ENCODE measurements at regions not wholly inside any gene's neighbourhood (a gene's known extent, or its start where the extent isn't known, plus 50 kb on each side); places are given as distances from the start of the nearest gene placed in this dataset.
A peak's percentile ranks its signal among the peaks of the same experiment; 100 is the strongest.
"Not testable (repeated sequence)": the region's sequence is repeated elsewhere in the genome, so short reads cannot be mapped to it uniquely, and the experiment has no call there.

- no peak for DNase-seq (ENCODE audit: low read depth)
- in situ Hi-C loops (cut with HindIII; ENCODE audit: low pct_unique_long_range_greater_than_20kb, low sequenced_read_pairs) = no loop called here
Measured at GRCh38 chr6:9316831-9317230, 881.5 kb upstream of the SLC35B3 start.

GRCh38 chr6:9315966-9316650 is 880.8 kb upstream of the SLC35B3 start:
- in situ Hi-C loops (cut with HindIII; ENCODE audit: low pct_unique_long_range_greater_than_20kb, low sequenced_read_pairs) = no loop called here
- DNase-seq (ENCODE audit: low read depth) = no peak

GRCh38 chr6:9308284-9308683 is 872.9 kb upstream of the SLC35B3 start:
- in situ Hi-C loops (cut with HindIII; ENCODE audit: low pct_unique_long_range_greater_than_20kb, low sequenced_read_pairs) = no loop called here
- no peak for DNase-seq (ENCODE audit: low read depth)

GRCh38 chr6:9307786-9308185 is 872.4 kb upstream of the SLC35B3 start:
- in situ Hi-C loops (cut with HindIII; ENCODE audit: low pct_unique_long_range_greater_than_20kb, low sequenced_read_pairs) = no loop called here
- no peak for DNase-seq (ENCODE audit: low read depth)

GRCh38 chr6:9307187-9307586 is 871.8 kb upstream of the SLC35B3 start:
- in situ Hi-C loops (cut with HindIII; ENCODE audit: low pct_unique_long_range_greater_than_20kb, low sequenced_read_pairs) = no loop called here
- no peak for DNase-seq (ENCODE audit: low read depth)

GRCh38 chr6:9295644-9296043 is 860.3 kb upstream of the SLC35B3 start:
- peak; percentile 5 for DNase-seq (ENCODE audit: low read depth)

GRCh38 chr6:9292975-9293374 is 857.6 kb upstream of the SLC35B3 start:
- DNase-seq (ENCODE audit: low read depth) = no peak
- in situ Hi-C loops (cut with HindIII; ENCODE audit: low pct_unique_long_range_greater_than_20kb, low sequenced_read_pairs) = no loop called here

More at GRCh38 chr6:9295644-9296043, 860.3 kb upstream of the SLC35B3 start:
- in situ Hi-C loops (cut with HindIII; ENCODE audit: low pct_unique_long_range_greater_than_20kb, low sequenced_read_pairs) = no loop called here

GRCh38 chr6:9290342-9290741 is 855.0 kb upstream of the SLC35B3 start:
- in situ Hi-C loops (cut with HindIII; ENCODE audit: low pct_unique_long_range_greater_than_20kb, low sequenced_read_pairs); DNase-seq (ENCODE audit: low read depth): not testable (repeated sequence)

GRCh38 chr6:9272671-9273070 is 837.3 kb upstream of the SLC35B3 start:
- no peak for DNase-seq (ENCODE audit: low read depth)
- in situ Hi-C loops (cut with HindIII; ENCODE audit: low pct_unique_long_range_greater_than_20kb, low sequenced_read_pairs) = no loop called here

- DNase-seq (ENCODE audit: low read depth) = no peak
- in situ Hi-C loops (cut with HindIII; ENCODE audit: low pct_unique_long_range_greater_than_20kb, low sequenced_read_pairs) = no loop called here
Measured at GRCh38 chr6:9266741-9267140, 831.4 kb upstream of the SLC35B3 start.

GRCh38 chr6:9257215-9257614 is 821.9 kb upstream of the SLC35B3 start:
- no peak for DNase-seq (ENCODE audit: low read depth)
- in situ Hi-C loops (cut with HindIII; ENCODE audit: low pct_unique_long_range_greater_than_20kb, low sequenced_read_pairs) = no loop called here

- DNase-seq (ENCODE audit: low read depth) = no peak
- in situ Hi-C loops (cut with HindIII; ENCODE audit: low pct_unique_long_range_greater_than_20kb, low sequenced_read_pairs) = no loop called here
Measured at GRCh38 chr6:9254251-9254650, 818.9 kb upstream of the SLC35B3 start.

GRCh38 chr6:9252799-9253198 is 817.5 kb upstream of the SLC35B3 start:
- no peak for DNase-seq (ENCODE audit: low read depth)

GRCh38 chr6:9250852-9251251 is 815.5 kb upstream of the SLC35B3 start:
- in situ Hi-C loops (cut with HindIII; ENCODE audit: low pct_unique_long_range_greater_than_20kb, low sequenced_read_pairs) = no loop called here
- DNase-seq (ENCODE audit: low read depth) = peak; percentile 74

More at GRCh38 chr6:9252799-9253198, 817.5 kb upstream of the SLC35B3 start:
- in situ Hi-C loops (cut with HindIII; ENCODE audit: low pct_unique_long_range_greater_than_20kb, low sequenced_read_pairs) = no loop called here

GRCh38 chr6:9248133-9248532 is 812.8 kb upstream of the SLC35B3 start:
- in situ Hi-C loops (cut with HindIII; ENCODE audit: low pct_unique_long_range_greater_than_20kb, low sequenced_read_pairs) = no loop called here

GRCh38 chr6:9240861-9241260 is 805.5 kb upstream of the SLC35B3 start:
- in situ Hi-C loops (cut with HindIII; ENCODE audit: low pct_unique_long_range_greater_than_20kb, low sequenced_read_pairs) = no loop called here
- no peak for DNase-seq (ENCODE audit: low read depth)

More at GRCh38 chr6:9248133-9248532, 812.8 kb upstream of the SLC35B3 start:
- no peak for DNase-seq (ENCODE audit: low read depth)

GRCh38 chr6:9236443-9236842 is 801.1 kb upstream of the SLC35B3 start:
- in situ Hi-C loops (cut with HindIII; ENCODE audit: low pct_unique_long_range_greater_than_20kb, low sequenced_read_pairs) = no loop called here

GRCh38 chr6:9233686-9234085 is 798.3 kb upstream of the SLC35B3 start:
- DNase-seq (ENCODE audit: low read depth) = peak; percentile 64
- in situ Hi-C loops (cut with HindIII; ENCODE audit: low pct_unique_long_range_greater_than_20kb, low sequenced_read_pairs) = no loop called here

More at GRCh38 chr6:9236443-9236842, 801.1 kb upstream of the SLC35B3 start:
- no peak for DNase-seq (ENCODE audit: low read depth)

- in situ Hi-C loops (cut with HindIII; ENCODE audit: low pct_unique_long_range_greater_than_20kb, low sequenced_read_pairs) = no loop called here
- no peak for DNase-seq (ENCODE audit: low read depth)
Measured at GRCh38 chr6:9233226-9233625, 797.9 kb upstream of the SLC35B3 start.

GRCh38 chr6:9225441-9225871 is 790.1 kb upstream of the SLC35B3 start:
- in situ Hi-C loops (cut with HindIII; ENCODE audit: low pct_unique_long_range_greater_than_20kb, low sequenced_read_pairs) = no loop called here
- DNase-seq (ENCODE audit: low read depth) = no peak
